CD14-positive monocyte (primary cell): ENCODE measurements at regions not wholly inside any gene's neighbourhood (a gene's known extent, or its start where the extent isn't known, plus 50 kb on each side); places are given as distances from the start of the nearest gene placed in this dataset.
A peak's percentile ranks its signal among the peaks of the same experiment; 100 is the strongest.

Source experiments
- DNase-seq, 3 donors: peaks; one replicate each; pipeline ENCODE4 v3.0.0-alpha.2; 2011 to 2022
- H2AFZ ChIP-seq: 2 replicates; pipeline ENCODE4 v1.6.0; 2012; ENCODE audit warnings: mild to moderate bottlenecking, low read depth, low read length, inconsistent platforms; ENCODE audit not compliant: insufficient read depth, poor library complexity, severe bottlenecking
- H3K27ac ChIP-seq, 2 donors: 1 replicate in 1 of 2; 2 replicates in 1 of 2; pipeline ENCODE4 v1.5.1; 2012 to 2013; ENCODE audit warnings: low read length in 2 of 2, control low read depth in 1 of 2, inconsistent platforms in 1 of 2, low read depth in 1 of 2, mild to moderate bottlenecking in 1 of 2
- H3K27me3 ChIP-seq, 2 donors: one replicate each; pipeline versions ENCODE4 v1.6.0 to v1.6.1; 2011 to 2013; ENCODE audit warnings: low read length in 2 of 2; ENCODE audit not compliant: control insufficient read depth in 2 of 2, insufficient read depth in 2 of 2
- H3K36me3 ChIP-seq, 2 donors: replicated peaks in 1 of 2; 1 replicate in 1 of 2; 2 replicates in 1 of 2; pipeline versions ENCODE4 v1.5.1 to v1.6.1; 2012 to 2013; ENCODE audit warnings: low read length in 2 of 2, control low read depth in 1 of 2, inconsistent platforms in 1 of 2, mild to moderate bottlenecking in 1 of 2; ENCODE audit not compliant: insufficient read depth in 2 of 2, control insufficient read depth in 1 of 2
- H3K4me1 ChIP-seq, 2 donors: 1 replicate in 1 of 2; 2 replicates in 1 of 2; pipeline versions ENCODE4 v1.5.1 to v1.6.1; 2012 to 2013; ENCODE audit warnings: low read length in 2 of 2, control low read depth in 1 of 2, inconsistent platforms in 1 of 2, mild to moderate bottlenecking in 1 of 2, moderate library complexity in 1 of 2; ENCODE audit not compliant: insufficient read depth in 2 of 2, control insufficient read depth in 1 of 2
- H3K4me2 ChIP-seq: replicated peaks from 2 replicates; pipeline ENCODE3; 2012; ENCODE audit warnings: low read length, moderate library complexity, mild to moderate bottlenecking; ENCODE audit not compliant: poor library complexity, severe bottlenecking; ENCODE audit errors: extremely low read depth
- H3K4me3 ChIP-seq, 3 experiments: fragments of 200-600 bp in 1 of 3; sonication (generic) in 1 of 3; replicated peaks in 1 of 3; 1 replicate in 2 of 3; 2 replicates in 1 of 3; pipeline ENCODE4 v1.5.1; 2011 to 2013; ENCODE audit warnings: low read length in 3 of 3, mild to moderate bottlenecking in 3 of 3, control low read depth in 2 of 3, low read depth in 2 of 3, inconsistent platforms in 1 of 3, moderate library complexity in 1 of 3
- H3K79me2 ChIP-seq: 2 replicates; pipeline ENCODE4 v1.6.0; 2012; ENCODE audit warnings: mild to moderate bottlenecking, control low read depth, inconsistent platforms, low read length, moderate library complexity; ENCODE audit not compliant: insufficient read depth
- H3K9ac ChIP-seq: 2 replicates; pipeline ENCODE4 v1.6.0; 2017; ENCODE audit warnings: low read length, mild to moderate bottlenecking; ENCODE audit not compliant: insufficient read depth, poor library complexity, severe bottlenecking
- H3K9me3 ChIP-seq, 2 donors: replicated peaks in 1 of 2; 1 replicate in 1 of 2; 2 replicates in 1 of 2; pipeline versions ENCODE4 v1.5.1 to v1.6.1; 2012 to 2013; ENCODE audit warnings: low read length in 2 of 2, control low read depth in 1 of 2; ENCODE audit not compliant: control insufficient read depth in 1 of 2, insufficient read depth in 1 of 2
- H4K20me1 ChIP-seq: 2 replicates; pipeline ENCODE4 v1.6.0; 2012; ENCODE audit warnings: mild to moderate bottlenecking, low read length, control low read depth, moderate library complexity; ENCODE audit not compliant: insufficient read depth
- H3K27ac Mint-ChIP-seq, 7 donors: one replicate each; pipeline ENCODE4 v1.8.0; 2020; ENCODE audit warnings: mild to moderate bottlenecking in 7 of 7, mixed read lengths in 7 of 7, moderate library complexity in 6 of 7, inconsistent platforms in 2 of 7
- H3K27me3 Mint-ChIP-seq, 3 donors: one replicate each; pipeline ENCODE4 v1.8.0; 2021 to 2022; ENCODE audit warnings: low read depth in 3 of 3, mild to moderate bottlenecking in 3 of 3, mixed read lengths in 3 of 3, moderate library complexity in 3 of 3, inconsistent platforms in 1 of 3
- H3K36me3 Mint-ChIP-seq, 2 donors: one replicate each; pipeline ENCODE4 v1.8.0; 2020; ENCODE audit warnings: mixed read lengths in 2 of 2, inconsistent platforms in 1 of 2, mild to moderate bottlenecking in 1 of 2
- H3K4me1 Mint-ChIP-seq: one replicate; pipeline ENCODE4 v1.8.0; 2020; ENCODE audit warnings: mild to moderate bottlenecking, mixed read lengths
- H3K4me3 Mint-ChIP-seq, 2 donors: one replicate each; pipeline ENCODE4 v1.8.0; 2020; ENCODE audit warnings: mild to moderate bottlenecking in 2 of 2, mixed read lengths in 2 of 2, moderate library complexity in 1 of 2
- H3K9me3 Mint-ChIP-seq, 7 donors: one replicate each; pipeline ENCODE4 v1.8.0; 2020 to 2022; ENCODE audit warnings: mixed read lengths in 7 of 7, mild to moderate bottlenecking in 6 of 7, moderate library complexity in 6 of 7, inconsistent platforms in 2 of 7
- WGBS: methylation state at CpG from one replicate; pipeline ENCODE4 v1.1.5; 2013; ENCODE audit warnings: missing lambda C conversion rate; ENCODE audit not compliant: insufficient coverage; 5-methylcytosine and 5-hydroxymethylcytosine counted together
- intact Hi-C, 2 donors: fragments of 100-400 bp; cut with micrococcal nuclease; formaldehyde crosslinking; loops; one replicate each; pipeline versions ENCODE4 v1.15.0 to v1.15.1; 2023
- TF ChIP-seq, protein P1 (sequence below): fragments of 200-600 bp; IDR thresholded peaks from one replicate; pipeline ENCODE4 v1.8.0; 2022; ENCODE audit warnings: antibody characterized with exemption, mild to moderate bottlenecking

DNA sequence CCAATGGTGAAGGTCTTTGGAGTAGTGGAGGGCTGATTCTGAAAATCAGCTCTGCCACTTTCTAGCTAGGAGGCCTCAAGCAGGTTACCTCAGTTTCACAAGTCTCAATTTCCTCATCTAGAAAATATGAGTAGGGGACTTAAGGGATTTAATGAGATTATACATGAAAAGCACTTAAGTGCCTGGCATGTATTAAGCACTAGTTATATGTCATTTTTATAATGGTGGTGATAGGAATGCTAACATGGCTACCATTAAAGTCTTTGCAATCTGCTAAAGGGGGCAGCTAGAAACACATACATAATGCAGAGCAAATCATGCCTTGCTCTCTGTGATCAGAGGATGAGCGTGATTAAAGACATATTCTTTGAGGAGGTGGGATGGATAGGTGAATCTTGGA is 640.9 kb upstream of the ZEB2 start:
- Mint-ChIP-seq H3K36me3 (no peaks in the 10 kb centered on the region), H3K4me3 (no peak overlapping the region), H3K27me3 (peaks cover 0 to 1% (median 0%) of the 10 kb centered on the region in 3 donors), H3K9me3 (peaks cover 0 to 8% (median 3%) of the 10 kb centered on the region in 7 donors), H3K27ac (peak overlapping the region in 1 of 7 donors; percentile 60), H3K4me1 (peaks cover 7% of the 10 kb centered on the region)
- TF ChIP-seq, protein P1, sequence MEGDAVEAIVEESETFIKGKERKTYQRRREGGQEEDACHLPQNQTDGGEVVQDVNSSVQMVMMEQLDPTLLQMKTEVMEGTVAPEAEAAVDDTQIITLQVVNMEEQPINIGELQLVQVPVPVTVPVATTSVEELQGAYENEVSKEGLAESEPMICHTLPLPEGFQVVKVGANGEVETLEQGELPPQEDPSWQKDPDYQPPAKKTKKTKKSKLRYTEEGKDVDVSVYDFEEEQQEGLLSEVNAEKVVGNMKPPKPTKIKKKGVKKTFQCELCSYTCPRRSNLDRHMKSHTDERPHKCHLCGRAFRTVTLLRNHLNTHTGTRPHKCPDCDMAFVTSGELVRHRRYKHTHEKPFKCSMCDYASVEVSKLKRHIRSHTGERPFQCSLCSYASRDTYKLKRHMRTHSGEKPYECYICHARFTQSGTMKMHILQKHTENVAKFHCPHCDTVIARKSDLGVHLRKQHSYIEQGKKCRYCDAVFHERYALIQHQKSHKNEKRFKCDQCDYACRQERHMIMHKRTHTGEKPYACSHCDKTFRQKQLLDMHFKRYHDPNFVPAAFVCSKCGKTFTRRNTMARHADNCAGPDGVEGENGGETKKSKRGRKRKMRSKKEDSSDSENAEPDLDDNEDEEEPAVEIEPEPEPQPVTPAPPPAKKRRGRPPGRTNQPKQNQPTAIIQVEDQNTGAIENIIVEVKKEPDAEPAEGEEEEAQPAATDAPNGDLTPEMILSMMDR: no peak
- H3K27me3 ChIP-seq: no peaks in the 10 kb centered on the region
- no peak for DNase-seq
- H3K79me2 ChIP-seq: no peaks in the 10 kb centered on the region
- intact Hi-C loops: no loop called here
- H3K4me1 ChIP-seq: peaks cover 0 to 7% of the 10 kb centered on the region in 2 donors
- no peak overlapping the region for H3K4me2 ChIP-seq
- no peak overlapping the region for H3K9ac ChIP-seq
- H3K36me3 ChIP-seq: no peaks in the 10 kb centered on the region
- H3K9me3 ChIP-seq: no peaks in the 10 kb centered on the region
- H3K27ac ChIP-seq: no peak overlapping the region
- H4K20me1 ChIP-seq: no peaks in the 10 kb centered on the region
- H3K4me3 ChIP-seq: no peak overlapping the region
- WGBS: 100% methylated on average over 1 of the region's 1 CpG
- no peak overlapping the region for H2AFZ ChIP-seq

DNA sequence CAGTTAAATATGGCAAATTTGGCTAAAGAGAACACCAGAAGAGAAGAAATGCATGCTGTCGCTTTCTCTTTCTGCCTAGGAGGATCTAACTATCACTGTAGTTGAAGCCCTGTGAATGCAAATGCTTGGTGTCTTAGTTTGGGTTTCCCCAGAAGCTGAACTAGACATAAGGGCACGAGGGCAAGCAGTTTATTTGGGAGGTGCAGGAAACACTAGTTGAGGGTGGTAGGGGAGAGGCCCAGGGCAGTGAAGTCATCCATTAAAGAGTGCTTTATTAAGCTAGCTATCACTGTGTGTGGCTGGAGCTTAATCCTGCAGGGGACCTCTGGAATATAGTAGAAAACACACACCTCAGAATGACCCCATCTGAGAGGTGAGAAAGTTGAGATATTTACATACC is 639.8 kb upstream of the ZEB2 start:
- Histone ChIP-seq H3K4me2 (no peak overlapping the region), H2AFZ (no peak overlapping the region), H3K27ac (no peak overlapping the region), H3K4me3 (no peak overlapping the region), H3K27me3 (no peaks in the 10 kb centered on the region), H3K9me3 (no peaks in the 10 kb centered on the region), H3K79me2 (no peaks in the 10 kb centered on the region), H3K4me1 (peaks cover 0 to 7% of the 10 kb centered on the region in 2 donors), H3K9ac (no peak overlapping the region), H3K36me3 (no peaks in the 10 kb centered on the region), H4K20me1 (no peaks in the 10 kb centered on the region)
- H3K4me1 Mint-ChIP-seq: peaks cover 7% of the 10 kb centered on the region
- DNase-seq: no peak
- no peak overlapping the region for H3K27ac Mint-ChIP-seq
- peaks cover 0 to 13% (median 3%) of the 10 kb centered on the region in 7 donors for H3K9me3 Mint-ChIP-seq
- intact Hi-C loops: no loop called here
- H3K4me3 Mint-ChIP-seq: no peak overlapping the region
- H3K36me3 Mint-ChIP-seq: no peaks in the 10 kb centered on the region
- WGBS: 92% methylated on average over 2 of the region's 2 CpGs
- peaks cover 0 to 1% (median 0%) of the 10 kb centered on the region in 3 donors for H3K27me3 Mint-ChIP-seq
- TF ChIP-seq, protein P1: no peak
